ENCODE measurements at regions not wholly inside any gene's neighbourhood (a gene's known extent, or its start where the extent isn't known, plus 50 kb on each side); places are given as distances from the start of the nearest gene placed in this dataset.

DNA sequence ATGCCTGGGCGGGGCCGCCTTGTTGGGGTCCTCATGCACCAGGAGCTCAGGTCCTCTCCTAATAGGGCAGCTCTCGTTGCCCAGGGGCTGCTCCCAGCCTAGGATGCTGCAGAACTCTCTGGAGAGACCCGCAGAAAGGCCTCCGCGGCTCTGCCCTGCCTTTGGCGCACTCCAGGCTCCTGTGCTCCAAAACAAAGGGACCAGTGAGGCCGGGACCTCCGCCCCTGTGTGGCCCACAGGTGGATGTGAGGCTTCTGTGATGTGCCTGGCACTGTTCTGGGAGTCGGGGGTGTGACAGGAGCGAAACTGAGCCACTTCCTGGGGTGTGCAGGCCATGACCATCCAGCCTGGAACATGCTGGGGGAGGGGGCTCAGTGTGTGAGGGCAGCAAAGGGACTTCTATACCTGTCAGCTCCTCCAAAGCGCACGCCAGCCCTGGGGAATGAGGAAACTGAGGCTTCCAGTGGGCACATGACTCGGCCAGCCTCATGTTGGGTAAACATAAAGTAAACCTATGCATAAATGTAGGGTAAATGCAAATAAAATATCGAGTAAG is 153.2 kb downstream of the IRF8 start:
- TF ChIP-seq, protein P1, sequence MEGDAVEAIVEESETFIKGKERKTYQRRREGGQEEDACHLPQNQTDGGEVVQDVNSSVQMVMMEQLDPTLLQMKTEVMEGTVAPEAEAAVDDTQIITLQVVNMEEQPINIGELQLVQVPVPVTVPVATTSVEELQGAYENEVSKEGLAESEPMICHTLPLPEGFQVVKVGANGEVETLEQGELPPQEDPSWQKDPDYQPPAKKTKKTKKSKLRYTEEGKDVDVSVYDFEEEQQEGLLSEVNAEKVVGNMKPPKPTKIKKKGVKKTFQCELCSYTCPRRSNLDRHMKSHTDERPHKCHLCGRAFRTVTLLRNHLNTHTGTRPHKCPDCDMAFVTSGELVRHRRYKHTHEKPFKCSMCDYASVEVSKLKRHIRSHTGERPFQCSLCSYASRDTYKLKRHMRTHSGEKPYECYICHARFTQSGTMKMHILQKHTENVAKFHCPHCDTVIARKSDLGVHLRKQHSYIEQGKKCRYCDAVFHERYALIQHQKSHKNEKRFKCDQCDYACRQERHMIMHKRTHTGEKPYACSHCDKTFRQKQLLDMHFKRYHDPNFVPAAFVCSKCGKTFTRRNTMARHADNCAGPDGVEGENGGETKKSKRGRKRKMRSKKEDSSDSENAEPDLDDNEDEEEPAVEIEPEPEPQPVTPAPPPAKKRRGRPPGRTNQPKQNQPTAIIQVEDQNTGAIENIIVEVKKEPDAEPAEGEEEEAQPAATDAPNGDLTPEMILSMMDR (IDR thresholded peaks at IDR 0.05; ENCODE audit: extremely low read depth in 1 of 2, insufficient read depth in 1 of 2, low read depth in 1 of 2, low read length in 2 of 2) = no peak
- TF ChIP-seq GATA2 (IDR thresholded peaks at IDR 0.05; ENCODE audit: insufficient read depth, insufficient read length, low read depth, low read length) = no peak
- TF ChIP-seq POLR2AphosphoS5 (IDR thresholded peaks at IDR 0.05; ENCODE audit: insufficient read depth, low read depth, low read length) = no peak
- TF ChIP-seq, protein P2, sequence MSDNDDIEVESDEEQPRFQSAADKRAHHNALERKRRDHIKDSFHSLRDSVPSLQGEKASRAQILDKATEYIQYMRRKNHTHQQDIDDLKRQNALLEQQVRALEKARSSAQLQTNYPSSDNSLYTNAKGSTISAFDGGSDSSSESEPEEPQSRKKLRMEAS (IDR thresholded peaks at IDR 0.05; ENCODE audit: insufficient read depth, insufficient read length) = no peak

Data from endothelial cell of umbilical vein (primary cell).